ENCODE measurements at regions not wholly inside any gene's neighbourhood (a gene's known extent, or its start where the extent isn't known, plus 50 kb on each side); places are given as distances from the start of the nearest gene placed in this dataset.

- Histone ChIP-seq H3K9me3 (ENCODE audit: control insufficient read depth, insufficient read depth, low read length) (no peaks in the 10 kb centered on the region), H3K18ac (ENCODE audit: low read depth, low read length) (no peak overlapping the region), H3K36me3 (ENCODE audit: control insufficient read depth, insufficient read depth, low read length) (no peaks in the 10 kb centered on the region), H3K79me1 (ENCODE audit: low read depth in 1 of 2, low read length in 2 of 2) (no peaks in the 10 kb centered on the region), H3K4me1 (ENCODE audit: control insufficient read depth, insufficient read depth, low read length) (no peaks in the 10 kb centered on the region), H3K14ac (replicated peaks; ENCODE audit: low read depth, low read length) (no peak overlapping the region), H3K4ac (ENCODE audit: low read depth, low read length) (no peak overlapping the region), H2BK15ac (ENCODE audit: low read depth, low read length) (no peak overlapping the region), H3K9me1 (ENCODE audit: insufficient read depth, low read length) (no peaks in the 10 kb centered on the region), H3K23ac (ENCODE audit: low read depth, low read length) (no peak overlapping the region), H4K20me1 (ENCODE audit: insufficient read depth, low read length) (no peaks in the 10 kb centered on the region), H2BK20ac (ENCODE audit: low read depth, low read length) (no peak overlapping the region), H3K4me3 (ENCODE audit: insufficient read depth, low read depth, low read length) (no peak overlapping the region), H3K9ac (ENCODE audit: low read depth, low read length) (no peak overlapping the region), H3K56ac (ENCODE audit: extremely low read depth, insufficient read depth, low read length) (no peak overlapping the region), H4K8ac (ENCODE audit: low read depth in 2 of 2, low read length in 2 of 2) (no peak overlapping the region), H3K27ac (ENCODE audit: insufficient read depth, low read length) (no peak overlapping the region), H2BK120ac (ENCODE audit: low read depth, low read length) (no peak overlapping the region), H2AK5ac (ENCODE audit: low read depth, low read length) (no peak overlapping the region), H2AFZ (replicated peaks; ENCODE audit: low read length, poor library complexity) (no peak overlapping the region), H3K4me2 (ENCODE audit: low read depth, low read length) (no peak overlapping the region), H3K27me3 (ENCODE audit: control insufficient read depth, insufficient read depth, low read length) (no peaks in the 10 kb centered on the region), H4K91ac (ENCODE audit: insufficient read depth, low read depth, low read length) (no peak overlapping the region), H4K5ac (ENCODE audit: low read depth, low read length) (no peak overlapping the region), H2AK9ac (replicated peaks; ENCODE audit: low read depth, low read length, poor library complexity) (no peak overlapping the region), H2BK5ac (ENCODE audit: low read depth, low read length, poor library complexity, severe bottlenecking) (no peak overlapping the region)
- intact Hi-C loops (cut with micrococcal nuclease) (no loop called here), in situ Hi-C loops (cut with MboI; ENCODE audit: low sequenced_read_pairs) (loop anchor here (25.0 kb wide), 1 partner anchor 1218 kb away; no protein-coding TSS in a partner anchor), dilution Hi-C loops (cut with HindIII; ENCODE audit: low sequenced_read_pairs, unreplicated experiment) (no loop called here)
- no TSS peak for BruUV-seq (replicated peaks)
- CTCF ChIA-PET = no interaction called here
- WGBS, 2 experiments (ENCODE audit: extremely low coverage in 2 of 2, insufficient read length in 1 of 2) = no CpG with 5 or more reads among the region's 1 CpG
- TF ChIP-seq NFE2L2 (IDR thresholded peaks at IDR 0.05; ENCODE audit: low read depth, low read length) (no peak), RCOR1 (IDR thresholded peaks at IDR 0.05; ENCODE audit: insufficient replicate concordance, low read length) (no peak), MAFK (IDR thresholded peaks at IDR 0.05; ENCODE audit: low read depth, low read length) (no peak), MAZ (IDR thresholded peaks at IDR 0.05; ENCODE audit: borderline replicate concordance, low read depth, low read length) (no peak), RFX5 (IDR thresholded peaks at IDR 0.05; ENCODE audit: low read depth, low read length) (no peak), CEBPB (IDR thresholded peaks at IDR 0.05; ENCODE audit: low read depth, low read length) (no peak), RAD21 (IDR thresholded peaks at IDR 0.05; ENCODE audit: low read length) (no peak), CTCF (conservative IDR thresholded peaks at IDR 0.05; ENCODE audit: low read depth, low read length) (no peak), SMC3 (IDR thresholded peaks at IDR 0.05; ENCODE audit: low read depth, low read length) (no peak), CHD1 (IDR thresholded peaks at IDR 0.05; ENCODE audit: low read depth, low read length) (no peak), POLR2A (IDR thresholded peaks at IDR 0.05; ENCODE audit: low read depth, low read length) (no peak), FOS (IDR thresholded peaks at IDR 0.05; ENCODE audit: low read depth, low read length) (no peak)
- TF ChIP-seq, protein P1, sequence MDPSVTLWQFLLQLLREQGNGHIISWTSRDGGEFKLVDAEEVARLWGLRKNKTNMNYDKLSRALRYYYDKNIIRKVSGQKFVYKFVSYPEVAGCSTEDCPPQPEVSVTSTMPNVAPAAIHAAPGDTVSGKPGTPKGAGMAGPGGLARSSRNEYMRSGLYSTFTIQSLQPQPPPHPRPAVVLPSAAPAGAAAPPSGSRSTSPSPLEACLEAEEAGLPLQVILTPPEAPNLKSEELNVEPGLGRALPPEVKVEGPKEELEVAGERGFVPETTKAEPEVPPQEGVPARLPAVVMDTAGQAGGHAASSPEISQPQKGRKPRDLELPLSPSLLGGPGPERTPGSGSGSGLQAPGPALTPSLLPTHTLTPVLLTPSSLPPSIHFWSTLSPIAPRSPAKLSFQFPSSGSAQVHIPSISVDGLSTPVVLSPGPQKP (IDR thresholded peaks at IDR 0.05; ENCODE audit: borderline replicate concordance, low read depth, low read length) = no peak
- TF ChIP-seq, protein P2, sequence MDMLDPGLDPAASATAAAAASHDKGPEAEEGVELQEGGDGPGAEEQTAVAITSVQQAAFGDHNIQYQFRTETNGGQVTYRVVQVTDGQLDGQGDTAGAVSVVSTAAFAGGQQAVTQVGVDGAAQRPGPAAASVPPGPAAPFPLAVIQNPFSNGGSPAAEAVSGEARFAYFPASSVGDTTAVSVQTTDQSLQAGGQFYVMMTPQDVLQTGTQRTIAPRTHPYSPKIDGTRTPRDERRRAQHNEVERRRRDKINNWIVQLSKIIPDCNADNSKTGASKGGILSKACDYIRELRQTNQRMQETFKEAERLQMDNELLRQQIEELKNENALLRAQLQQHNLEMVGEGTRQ (IDR thresholded peaks at IDR 0.05; ENCODE audit: low read depth, low read length) = no peak
- ATAC-seq (ENCODE audit: low read depth) = no peak
- POLR2A ChIA-PET (ENCODE audit: unreplicated experiment) = no interaction called here
- DNase-seq = no peak
These were observed 246.9 kb downstream of the VGLL3 start for GRCh38 chr3:86744051-86744450.
